Activated CD4-positive, alpha-beta T cell treated with anti-CD3 and anti-CD28 coated beads, Interleukin-2, amount 50 U/mL, for 16 hours (primary cell): ENCODE measurements at regions not wholly inside any gene's neighbourhood (a gene's known extent, or its start where the extent isn't known, plus 50 kb on each side); places are given as distances from the start of the nearest gene placed in this dataset.
"Not testable (repeated sequence)": the region's sequence is repeated elsewhere in the genome, so short reads cannot be mapped to it uniquely, and the experiment has no call there.

Source experiments
- DNase-seq: peaks from one replicate; pipeline ENCODE4 v3.0.0-alpha.2; 2020

- DNase-seq, result no peak
Observed at GRCh38 chr10:109270173-109270572, 653.1 kb downstream of the XPNPEP1 start.

- DNase-seq, result no peak
Observed at GRCh38 chr10:109264004-109264403, 659.3 kb downstream of the XPNPEP1 start.

GRCh38 chr10:109261231-109261630 lies 662.1 kb downstream of the XPNPEP1 start:
- DNase-seq, result no peak

GRCh38 chr10:109259293-109259692 lies 664.0 kb downstream of the XPNPEP1 start:
- DNase-seq, result no peak

GRCh38 chr10:109253306-109253705 lies 670.0 kb downstream of the XPNPEP1 start:
- no peak for DNase-seq

- no peak for DNase-seq
Observed at GRCh38 chr10:109250152-109250551, 673.2 kb downstream of the XPNPEP1 start.

GRCh38 chr10:109247814-109248213 lies 675.5 kb downstream of the XPNPEP1 start:
- no peak for DNase-seq

GRCh38 chr10:109245821-109246220 lies 677.5 kb downstream of the XPNPEP1 start:
- DNase-seq, result no peak

- DNase-seq, result no peak
Observed at GRCh38 chr10:109239371-109239770, 683.9 kb downstream of the XPNPEP1 start.

- no peak for DNase-seq
Observed at GRCh38 chr10:109237682-109238081, 685.6 kb downstream of the XPNPEP1 start.

- no peak for DNase-seq
Observed at GRCh38 chr10:109237050-109237449, 686.3 kb downstream of the XPNPEP1 start.

GRCh38 chr10:109223533-109223932 lies 699.8 kb downstream of the XPNPEP1 start:
- DNase-seq, result not testable (repeated sequence)

GRCh38 chr10:109219935-109220605 lies 703.2 kb downstream of the XPNPEP1 start:
- DNase-seq, result no peak

GRCh38 chr10:109218207-109218606 lies 705.1 kb downstream of the XPNPEP1 start:
- DNase-seq, result no peak

- no peak for DNase-seq
Observed at GRCh38 chr10:109215291-109216075, 707.8 kb downstream of the XPNPEP1 start.

- DNase-seq, result not testable (repeated sequence)
Observed at GRCh38 chr10:109214891-109215290, 708.4 kb downstream of the XPNPEP1 start.

GRCh38 chr10:109207361-109207760 lies 716.0 kb downstream of the XPNPEP1 start:
- DNase-seq, result no peak

GRCh38 chr10:109205929-109206585 lies 717.3 kb downstream of the XPNPEP1 start:
- no peak for DNase-seq

GRCh38 chr10:109203646-109204353 lies 719.5 kb downstream of the XPNPEP1 start:
- DNase-seq, result no peak

- DNase-seq, result no peak
Observed at GRCh38 chr10:109202111-109202510, 721.2 kb downstream of the XPNPEP1 start.

GRCh38 chr10:109200646-109201045 lies 722.7 kb downstream of the XPNPEP1 start:
- no peak for DNase-seq

- DNase-seq, result no peak
Observed at GRCh38 chr10:109191823-109192222, 731.5 kb downstream of the XPNPEP1 start.

GRCh38 chr10:109191341-109191740 lies 732.0 kb downstream of the XPNPEP1 start:
- no peak for DNase-seq
